Mesodermal cell (in vitro differentiated cells): ENCODE measurements at regions not wholly inside any gene's neighbourhood (a gene's known extent, or its start where the extent isn't known, plus 50 kb on each side); places are given as distances from the start of the nearest gene placed in this dataset.

Experiments
- H3K27ac ChIP-seq: 2 replicates; pipeline ENCODE4 v1.7.0; 2013; ENCODE audit warnings: mild to moderate bottlenecking, low read depth, low read length, moderate library complexity; ENCODE audit not compliant: severe bottlenecking
- H3K36me3 ChIP-seq: 2 replicates; pipeline ENCODE4 v1.7.1; 2013; ENCODE audit warnings: mild to moderate bottlenecking, low read length, moderate library complexity; ENCODE audit not compliant: control insufficient read depth, insufficient read depth
- H3K4me1 ChIP-seq: one replicate; pipeline ENCODE4 v1.7.1; 2013; ENCODE audit warnings: mild to moderate bottlenecking, low read length; ENCODE audit not compliant: insufficient read depth, control insufficient read depth, poor library complexity, severe bottlenecking
- H3K4me3 ChIP-seq: 2 replicates; pipeline ENCODE4 v1.7.0; 2013; ENCODE audit warnings: low read length, control low read depth, mild to moderate bottlenecking; ENCODE audit not compliant: insufficient read depth, poor library complexity, severe bottlenecking; ENCODE audit errors: extremely low read depth
- H3K9me3 ChIP-seq: 2 replicates; pipeline ENCODE4 v1.7.1; 2013; ENCODE audit warnings: mild to moderate bottlenecking, low read length, moderate library complexity; ENCODE audit not compliant: control insufficient read depth
- WGBS, 2 experiments: methylation state at CpG; one replicate each; pipeline ENCODE4 v1.1.5; 2013; ENCODE audit warnings: missing lambda C conversion rate in 2 of 2; ENCODE audit not compliant: insufficient coverage in 2 of 2; 5-methylcytosine and 5-hydroxymethylcytosine counted together

GRCh38 chr16:35552763-35553162, 2093.4 kb downstream of the TP53TG3F start:
- H3K4me3 ChIP-seq = no peak overlapping the region
- no peaks in the 10 kb centered on the region for H3K36me3 ChIP-seq
- H3K27ac ChIP-seq = no peak overlapping the region
- 89 to 95% methylated on average over 17 to 18 of the region's 31 CpGs for WGBS, 2 experiments
- H3K4me1 ChIP-seq = no peaks in the 10 kb centered on the region
- peaks cover 42% of the 10 kb centered on the region for H3K9me3 ChIP-seq

- H3K4me3 ChIP-seq = no peak overlapping the region
- no peaks in the 10 kb centered on the region for H3K4me1 ChIP-seq
- WGBS, 2 experiments = 67 to 75% methylated on average over 2 of the region's 2 CpGs
- peaks cover 75% of the 10 kb centered on the region for H3K9me3 ChIP-seq
- no peaks in the 10 kb centered on the region for H3K36me3 ChIP-seq
- H3K27ac ChIP-seq = no peak overlapping the region
Observed at GRCh38 chr16:35557731-35558130, 2098.3 kb downstream of the TP53TG3F start.

GRCh38 chr16:35559911-35560636, 2100.7 kb downstream of the TP53TG3F start:
- H3K4me1 ChIP-seq = no peaks in the 10 kb centered on the region
- H3K27ac ChIP-seq = no peak overlapping the region
- no peaks in the 10 kb centered on the region for H3K36me3 ChIP-seq
- no peak overlapping the region for H3K4me3 ChIP-seq
- 64 to 100% methylated on average over 1 to 2 of the region's 2 CpGs for WGBS, 2 experiments
- H3K9me3 ChIP-seq = peaks cover 79% of the 10 kb centered on the region

GRCh38 chr16:35560637-35560984, 2101.2 kb downstream of the TP53TG3F start:
- peaks cover 79% of the 10 kb centered on the region for H3K9me3 ChIP-seq

GRCh38 chr16:35561346-35561745, 2101.9 kb downstream of the TP53TG3F start:
- Histone ChIP-seq H3K27ac (no peak overlapping the region), H3K9me3 (peaks cover 77% of the 10 kb centered on the region), H3K4me1 (no peaks in the 10 kb centered on the region), H3K36me3 (no peaks in the 10 kb centered on the region), H3K4me3 (no peak overlapping the region)

More at GRCh38 chr16:35560637-35560984, 2101.2 kb downstream of the TP53TG3F start:
- WGBS, 2 experiments = 69 to 75% methylated on average over 6 of the region's 6 CpGs
- no peak overlapping the region for H3K27ac ChIP-seq
- no peaks in the 10 kb centered on the region for H3K36me3 ChIP-seq
- H3K4me1 ChIP-seq = no peaks in the 10 kb centered on the region
- no peak overlapping the region for H3K4me3 ChIP-seq

- H3K4me1 ChIP-seq = no peaks in the 10 kb centered on the region
- H3K36me3 ChIP-seq = no peaks in the 10 kb centered on the region
- H3K4me3 ChIP-seq = no peak overlapping the region
- no CpG with 5 or more reads among the region's 1 CpG for WGBS, 2 experiments
- peaks cover 69% of the 10 kb centered on the region for H3K9me3 ChIP-seq
- no peak overlapping the region for H3K27ac ChIP-seq
Observed at GRCh38 chr16:35562471-35562870, 2103.1 kb downstream of the TP53TG3F start.

- Histone ChIP-seq H3K4me1 (no peaks in the 10 kb centered on the region), H3K36me3 (no peaks in the 10 kb centered on the region), H3K9me3 (peaks cover 71% of the 10 kb centered on the region), H3K4me3 (no peak overlapping the region), H3K27ac (no peak overlapping the region)
- 20 to 40% methylated on average over 1 of the region's 1 CpG for WGBS, 2 experiments
Observed at GRCh38 chr16:35562919-35563318, 2103.5 kb downstream of the TP53TG3F start.

- Histone ChIP-seq H3K4me3 (no peak overlapping the region), H3K9me3 (peaks cover 75% of the 10 kb centered on the region), H3K4me1 (no peaks in the 10 kb centered on the region), H3K36me3 (no peaks in the 10 kb centered on the region), H3K27ac (no peak overlapping the region)
- 83 to 84% methylated on average over 2 to 3 of the region's 3 CpGs for WGBS, 2 experiments
Observed at GRCh38 chr16:35564148-35564547, 2104.7 kb downstream of the TP53TG3F start.

- H3K27ac ChIP-seq = no peak overlapping the region
- 67 to 100% methylated on average over 1 of the region's 1 CpG for WGBS, 2 experiments
- peaks cover 74% of the 10 kb centered on the region for H3K9me3 ChIP-seq
- H3K4me1 ChIP-seq = no peaks in the 10 kb centered on the region
- no peaks in the 10 kb centered on the region for H3K36me3 ChIP-seq
- no peak overlapping the region for H3K4me3 ChIP-seq
Observed at GRCh38 chr16:35564889-35565288, 2105.5 kb downstream of the TP53TG3F start.

GRCh38 chr16:35565626-35566025, 2106.2 kb downstream of the TP53TG3F start:
- 73% methylated on average over 1 of the region's 1 CpG; no CpG with 5 or more reads in 1 of the 2 experiments for WGBS, 2 experiments
- H3K4me3 ChIP-seq = no peak overlapping the region
- H3K27ac ChIP-seq = no peak overlapping the region
- H3K9me3 ChIP-seq = peaks cover 74% of the 10 kb centered on the region
- H3K4me1 ChIP-seq = no peaks in the 10 kb centered on the region
- no peaks in the 10 kb centered on the region for H3K36me3 ChIP-seq

GRCh38 chr16:35569413-35569812, 2110.0 kb downstream of the TP53TG3F start:
- Histone ChIP-seq H3K4me3 (no peak overlapping the region), H3K9me3 (peaks cover 76% of the 10 kb centered on the region), H3K4me1 (no peaks in the 10 kb centered on the region), H3K36me3 (no peaks in the 10 kb centered on the region), H3K27ac (no peak overlapping the region)
